HepG2 (cell line): ENCODE measurements at regions not wholly inside any gene's neighbourhood (a gene's known extent, or its start where the extent isn't known, plus 50 kb on each side); places are given as distances from the start of the nearest gene placed in this dataset.
A peak's percentile ranks its signal among the peaks of the same experiment; 100 is the strongest.

Source experiments
- ATAC-seq: fragments of 200-7000 bp; cut with Tn5 transposase; 3 replicates; pipeline ENCODE4 v1.9.1; 2020; ENCODE audit warnings: mild to moderate bottlenecking, moderate library complexity
- BruUV-seq: library from RNA; stranded (reverse); fragments of 400-500 nt; replicated peaks from 2 replicates; lab custom pipeline; 2021; lab: Mats Ljungman, UMichigan
- CTCF ChIA-PET: fragments of 300-600 bp; formaldehyde crosslinking; extraction: SDS; loops from one replicate; lab custom pipeline; 2021; ENCODE audit warnings: low total read pairs, inconsistent platforms, low intra/inter-chr PET ratio; lab: Yijun Ruan, JAX
- POLR2A ChIA-PET: fragments of 350-600 bp; sonication (Branson Sonifier 250); formaldehyde crosslinking; loops from one replicate; lab custom pipeline; 2020; ENCODE audit warnings: antibody characterized with exemption, inconsistent platforms; lab: Yijun Ruan, JAX
- DNase-seq: peaks from one replicate; pipeline ENCODE4 v3.0.0-alpha.2; 2015; ENCODE audit warnings: low spot score
- FAIRE-seq: peaks from 3 replicates; lab custom pipeline; 2011; peaks lifted over from hg19 to GRCh38; lab: Jason Lieb, UNC
- H2AFZ ChIP-seq: one replicate; pipeline ENCODE4 v1.6.1; 2011; ENCODE audit warnings: low read length, inconsistent platforms
- H3K27ac ChIP-seq: fragments of 300-600 bp; 3 replicates; pipeline ENCODE4 v1.8.0; 2011; ENCODE audit warnings: mixed run types, mild to moderate bottlenecking, mixed read lengths, low read length, inconsistent platforms; ENCODE audit not compliant: insufficient read depth; ENCODE audit errors: extremely low read length
- H3K27me3 ChIP-seq, 2 experiments: fragments of 200-600 bp in 1 of 2; 2 replicates in 1 of 2; 3 replicates in 1 of 2; pipeline versions ENCODE4 v1.6.0 to v1.8.0; 2011; ENCODE audit warnings: low read length in 2 of 2, mild to moderate bottlenecking in 2 of 2, moderate library complexity in 2 of 2, inconsistent platforms in 1 of 2; ENCODE audit not compliant: insufficient read depth in 2 of 2, control insufficient read depth in 1 of 2
- H3K36me3 ChIP-seq, 2 experiments: fragments of 200-600 bp in 1 of 2; replicated peaks in 1 of 2; 2 replicates in 1 of 2; 3 replicates in 1 of 2; pipeline versions ENCODE4 v1.5.1 to v1.8.0; 2011; ENCODE audit warnings: low read length in 2 of 2, inconsistent platforms in 1 of 2; ENCODE audit not compliant: insufficient read depth in 2 of 2, control insufficient read depth in 1 of 2
- H3K4me1 ChIP-seq: 2 replicates; pipeline ENCODE4 v1.5.1; 2012; ENCODE audit warnings: low read length, inconsistent platforms; ENCODE audit not compliant: insufficient read depth
- H3K4me2 ChIP-seq: 2 replicates; pipeline ENCODE4 v1.6.0; 2011; ENCODE audit warnings: low read depth, low read length, inconsistent platforms
- H3K4me3 ChIP-seq, 3 experiments: fragments of 200-600 bp in 1 of 3; sonication (generic), shearing (Covaris generic) in 1 of 3; replicated peaks in 1 of 3; 2 replicates each; pipeline ENCODE4 v1.5.1; 2011 to 2016; ENCODE audit warnings: low read length in 3 of 3, inconsistent platforms in 2 of 3, low read depth in 2 of 3, mild to moderate bottlenecking in 2 of 3, control low read depth in 1 of 3, mixed read lengths in 1 of 3; ENCODE audit not compliant: insufficient read depth in 1 of 3
- H3K79me2 ChIP-seq: one replicate; pipeline ENCODE4 v1.6.1; 2011; ENCODE audit warnings: low read length, inconsistent platforms; ENCODE audit not compliant: insufficient read depth
- H3K9ac ChIP-seq: 2 replicates; pipeline ENCODE4 v1.6.0; 2011; ENCODE audit warnings: mild to moderate bottlenecking, low read depth, low read length, inconsistent platforms; ENCODE audit not compliant: insufficient read depth
- H3K9me3 ChIP-seq: 2 replicates; pipeline ENCODE4 v1.5.1; 2012; ENCODE audit warnings: mild to moderate bottlenecking, low read length
- H4K20me1 ChIP-seq: 2 replicates; pipeline ENCODE4 v1.6.0; 2011; ENCODE audit warnings: inconsistent platforms, mild to moderate bottlenecking, low read length, moderate library complexity; ENCODE audit not compliant: insufficient read depth
- CAMTA2 ChIP-seq: sonication (generic); formaldehyde crosslinking; IDR thresholded peaks from 2 replicates; pipeline ENCODE4 v1.4.0; 2020; ENCODE audit warnings: mild to moderate bottlenecking, missing genetic modification reagents, borderline replicate concordance
- ETV6 ChIP-seq: sonication (generic); formaldehyde crosslinking; conservative IDR thresholded peaks from 2 replicates; pipeline ENCODE4 v1.4.0; 2020; ENCODE audit warnings: missing genetic modification reagents
- HIVEP1 ChIP-seq: sonication (generic); formaldehyde crosslinking; IDR thresholded peaks from 2 replicates; pipeline ENCODE4 v1.4.0; 2020; ENCODE audit warnings: mild to moderate bottlenecking, missing genetic modification reagents
- KAT8 ChIP-seq: IDR thresholded peaks from 2 replicates; pipeline ENCODE4 v1.6.1; 2016; ENCODE audit warnings: missing genetic modification reagents, missing compliant biosample characterization
- KLF15 ChIP-seq: sonication (generic); formaldehyde crosslinking; IDR thresholded peaks from 2 replicates; pipeline ENCODE4 v1.8.1; 2023; ENCODE audit warnings: borderline replicate concordance, mild to moderate bottlenecking, inconsistent platforms, missing genetic modification reagents, mixed read lengths
- NR1H2 ChIP-seq: sonication (generic); formaldehyde crosslinking; IDR thresholded peaks from 2 replicates; pipeline ENCODE4 v1.8.1; 2022; ENCODE audit warnings: low read depth, missing genetic modification reagents, borderline replicate concordance
- TBL1XR1 ChIP-seq: fragments of 150-350 bp; IDR thresholded peaks from 2 replicates; pipeline ENCODE4 v1.6.1; 2014; ENCODE audit warnings: borderline replicate concordance, low read length; ENCODE audit not compliant: partially characterized antibody
- TEAD2 ChIP-seq: sonication (generic); formaldehyde crosslinking; IDR thresholded peaks from 2 replicates; pipeline ENCODE4 v1.9.0; 2021; ENCODE audit warnings: missing genetic modification reagents
- ZNF30 ChIP-seq: sonication (generic); formaldehyde crosslinking; IDR thresholded peaks from 2 replicates; pipeline ENCODE4 v1.5.0; 2020; ENCODE audit warnings: mild to moderate bottlenecking, missing genetic modification reagents
- ZNF550 ChIP-seq: sonication (generic); formaldehyde crosslinking; IDR thresholded peaks from 2 replicates; pipeline ENCODE4 v1.4.0; 2020; ENCODE audit warnings: mild to moderate bottlenecking, missing genetic modification reagents, borderline replicate concordance
- ZNF652 ChIP-seq: IDR thresholded peaks from 2 replicates; pipeline ENCODE4 v1.6.1; 2016; ENCODE audit warnings: low read depth, borderline replicate concordance
- ZNF773 ChIP-seq: sonication (generic); formaldehyde crosslinking; IDR thresholded peaks from 2 replicates; pipeline ENCODE4 v1.4.0; 2020; ENCODE audit warnings: missing genetic modification reagents, borderline replicate concordance
- ZSCAN21 ChIP-seq: sonication (generic); formaldehyde crosslinking; IDR thresholded peaks from 2 replicates; pipeline ENCODE4 v1.8.0; 2022; ENCODE audit warnings: mild to moderate bottlenecking, missing genetic modification reagents, moderate library complexity, borderline replicate concordance
- WGBS: methylation state at CpG from one replicate; pipeline ENCODE4 v1.1.6; 2017; ENCODE audit warnings: low lambda C conversion rate; 5-methylcytosine and 5-hydroxymethylcytosine counted together
- in situ Hi-C: cut with HindIII; loops from 2 replicates; pipeline ENCODE4 v1.10.0; 2017; ENCODE audit warnings: low pct_unique_long_range_greater_than_20kb; ENCODE audit not compliant: extremely low pct_ligation_motif_present
- intact Hi-C: fragments of 100-400 bp; cut with micrococcal nuclease; formaldehyde crosslinking; loops from one replicate; pipeline ENCODE4 v1.10.0; 2022; ENCODE audit not compliant: unreplicated experiment
- TF ChIP-seq, protein P1 (sequence below): sonication (generic); formaldehyde crosslinking; IDR thresholded peaks from 2 replicates; pipeline ENCODE4 v1.4.0; 2020; ENCODE audit warnings: missing genetic modification reagents, borderline replicate concordance

- no peaks in the 10 kb centered on the region for H3K79me2 ChIP-seq
- no peak overlapping the region for H2AFZ ChIP-seq
- in situ Hi-C loops (no loop called here), intact Hi-C loops (no loop called here)
- no TSS peak for BruUV-seq
- H3K27ac ChIP-seq = no peak overlapping the region
- no peaks in the 10 kb centered on the region for H3K9me3 ChIP-seq
- H3K36me3 ChIP-seq = no peaks in the 10 kb centered on the region
- FAIRE-seq = no peak
- H3K4me1 ChIP-seq = peaks cover 13% of the 10 kb centered on the region
- ChIA-PET CTCF (no interaction called here), POLR2A (no interaction called here)
- no peak overlapping the region for H3K9ac ChIP-seq
- no peaks in the 10 kb centered on the region for H4K20me1 ChIP-seq
- 32% methylated on average over 12 of the region's 15 CpGs for WGBS
- no peak for DNase-seq
- no peak overlapping the region for H3K4me2 ChIP-seq
- no peak for ATAC-seq
- peaks cover 1 to 35% of the 10 kb centered on the region in 2 experiments; a peak in 4 of 5 replicates for H3K27me3 ChIP-seq
- H3K4me3 ChIP-seq = no peak overlapping the region
- TF ChIP-seq KAT8 (CRISPR knock-in tag) (no peak), NR1H2 (no peak), TEAD2 (CRISPR knock-in tag) (no peak), ZNF652 (CRISPR knock-in tag) (no peak)
Observed at GRCh38 chr5:73339051-73339575, 109.5 kb downstream of the FOXD1 start.

GRCh38 chr5:73338256-73339050, 110.1 kb downstream of the FOXD1 start:
- in situ Hi-C loops (no loop called here), intact Hi-C loops (no loop called here)
- ATAC-seq = peak; percentile 37; the same call in 1 of the 3 replicates
- no peak for TF ChIP-seq ZNF550 (CRISPR knock-in tag)
- no peak for TF ChIP-seq KLF15 (CRISPR knock-in tag)
- TF ChIP-seq ZSCAN21 (CRISPR knock-in tag) = no peak
- TF ChIP-seq ETV6 = no peak
- no peak for TF ChIP-seq TBL1XR1
- no peak for TF ChIP-seq HIVEP1 (CRISPR knock-in tag)
- TF ChIP-seq ZNF30 (CRISPR knock-in tag) = no peak
- no peak for TF ChIP-seq ZNF773 (CRISPR knock-in tag)
- TF ChIP-seq, protein P1, sequence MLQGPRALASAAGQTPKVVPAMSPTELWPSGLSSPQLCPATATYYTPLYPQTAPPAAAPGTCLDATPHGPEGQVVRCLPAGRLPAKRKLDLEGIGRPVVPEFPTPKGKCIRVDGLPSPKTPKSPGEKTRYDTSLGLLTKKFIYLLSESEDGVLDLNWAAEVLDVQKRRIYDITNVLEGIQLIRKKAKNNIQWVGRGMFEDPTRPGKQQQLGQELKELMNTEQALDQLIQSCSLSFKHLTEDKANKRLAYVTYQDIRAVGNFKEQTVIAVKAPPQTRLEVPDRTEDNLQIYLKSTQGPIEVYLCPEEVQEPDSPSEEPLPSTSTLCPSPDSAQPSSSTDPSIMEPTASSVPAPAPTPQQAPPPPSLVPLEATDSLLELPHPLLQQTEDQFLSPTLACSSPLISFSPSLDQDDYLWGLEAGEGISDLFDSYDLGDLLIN = no peak
- TF ChIP-seq CAMTA2 (CRISPR knock-in tag) = no peak
- Histone ChIP-seq H3K36me3 (no peaks in the 10 kb centered on the region), H4K20me1 (no peaks in the 10 kb centered on the region), H3K27ac (no peak overlapping the region), H3K9ac (no peak overlapping the region), H3K27me3 (peaks cover 1 to 35% of the 10 kb centered on the region in 2 experiments; a peak in 4 of 5 replicates), H3K79me2 (no peaks in the 10 kb centered on the region), H3K4me2 (no peak overlapping the region), H3K4me3 (no peak overlapping the region), H3K9me3 (no peaks in the 10 kb centered on the region), H2AFZ (no peak overlapping the region), H3K4me1 (peaks cover 13% of the 10 kb centered on the region)
- 8% methylated on average over 17 of the region's 17 CpGs for WGBS
- BruUV-seq = no TSS peak
- peak; percentile 3 for DNase-seq
- no peak for FAIRE-seq
- ChIA-PET POLR2A (no interaction called here), CTCF (no interaction called here)
